SK-N-MC (cell line): ENCODE measurements at regions not wholly inside any gene's neighbourhood (a gene's known extent, or its start where the extent isn't known, plus 50 kb on each side); places are given as distances from the start of the nearest gene placed in this dataset.

ENCODE experiments used
- EZH2 ChIP-seq: fragments of 200-600 bp; sonication (generic); IDR thresholded peaks from one replicate; pipeline ENCODE4 v1.6.1; 2017; ENCODE audit warnings: antibody characterized with exemption
- POLR2AphosphoS5 ChIP-seq: IDR thresholded peaks from 2 replicates; pipeline ENCODE4 v1.6.1; 2012; ENCODE audit warnings: mild to moderate bottlenecking, low read depth, low read length, borderline replicate concordance

DNA sequence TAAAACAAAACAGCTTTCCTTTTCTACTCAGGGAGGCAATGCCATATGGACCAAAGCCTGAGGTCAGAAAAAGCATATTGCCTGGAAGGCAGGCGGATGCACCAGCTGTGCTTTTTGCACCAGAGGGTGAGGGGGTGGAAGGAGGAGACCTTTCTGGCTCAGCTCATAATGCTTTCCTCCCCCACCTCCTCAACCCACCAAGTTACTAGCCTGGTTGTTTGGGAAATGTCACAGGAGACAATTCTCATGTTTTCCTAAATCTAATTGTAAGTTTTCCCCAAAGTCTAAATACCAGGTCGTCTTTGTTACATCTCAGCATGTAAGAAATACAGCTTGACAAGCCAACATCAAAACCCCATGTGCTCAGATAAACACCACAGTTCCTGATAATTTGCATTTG, 72.6 kb upstream of the DMRTA1 start:
- TF ChIP-seq EZH2 (no peak), POLR2AphosphoS5 (no peak)
